PC-3 (cell line): ENCODE measurements at regions not wholly inside any gene's neighbourhood (a gene's known extent, or its start where the extent isn't known, plus 50 kb on each side); places are given as distances from the start of the nearest gene placed in this dataset.

Source experiments
- CTCF ChIP-seq: fragments of 300-600 bp; sonication (generic); conservative IDR thresholded peaks from 2 replicates; pipeline ENCODE4 v1.5.1; 2017; ENCODE audit warnings: antibody characterized with exemption, low read depth, mild to moderate bottlenecking, low read length
- EZH2 ChIP-seq: fragments of 300-600 bp; sonication (generic); IDR thresholded peaks from one replicate; pipeline ENCODE4 v1.6.1; 2017; ENCODE audit warnings: antibody characterized with exemption, mild to moderate bottlenecking, low read length; ENCODE audit not compliant: unreplicated experiment
- EZH2phosphoT487 ChIP-seq: fragments of 300-600 bp; sonication (generic); IDR thresholded peaks from 2 replicates; pipeline ENCODE4 v1.6.1; 2018; ENCODE audit warnings: mild to moderate bottlenecking, antibody characterized with exemption, low read length, borderline replicate concordance

GRCh38 chr16:54226296-54227010, 60.1 kb downstream of the IRX3 start:
- TF ChIP-seq CTCF, result no peak
- no peak for TF ChIP-seq EZH2
- TF ChIP-seq EZH2phosphoT487, result no peak
